ENCODE measurements at regions not wholly inside any gene's neighbourhood (a gene's known extent, or its start where the extent isn't known, plus 50 kb on each side); places are given as distances from the start of the nearest gene placed in this dataset.
"Not testable (repeated sequence)": the region's sequence is repeated elsewhere in the genome, so short reads cannot be mapped to it uniquely, and the experiment has no call there.

GRCh38 chr5:123992641-123993040, 480.7 kb downstream of the CSNK1G3 start:
- H3K4me3 ChIP-seq (ENCODE audit: control insufficient read depth, low read depth, low read length): no peak overlapping the region
- DNase-seq (ENCODE audit: low read depth): no peak
- TF ChIP-seq CTCF (IDR thresholded peaks at IDR 0.05; ENCODE audit: control insufficient read depth, insufficient read depth, low read depth, low read length, missing control alignments): no peak

GRCh38 chr5:123987956-123988355, 476.0 kb downstream of the CSNK1G3 start:
- no peak for TF ChIP-seq CTCF (IDR thresholded peaks at IDR 0.05; ENCODE audit: control insufficient read depth, insufficient read depth, low read depth, low read length, missing control alignments)
- no peak for DNase-seq (ENCODE audit: low read depth)

GRCh38 chr5:123976379-123977033, 464.5 kb downstream of the CSNK1G3 start:
- no peak for DNase-seq (ENCODE audit: low read depth)
- no peak overlapping the region for H3K4me3 ChIP-seq (ENCODE audit: control insufficient read depth, low read depth, low read length)
- no peak for TF ChIP-seq CTCF (IDR thresholded peaks at IDR 0.05; ENCODE audit: control insufficient read depth, insufficient read depth, low read depth, low read length, missing control alignments)

More at GRCh38 chr5:123987956-123988355, 476.0 kb downstream of the CSNK1G3 start:
- no peak overlapping the region for H3K4me3 ChIP-seq (ENCODE audit: control insufficient read depth, low read depth, low read length)

GRCh38 chr5:123975521-123975920, 463.5 kb downstream of the CSNK1G3 start:
- not testable (repeated sequence) for H3K4me3 ChIP-seq (ENCODE audit: control insufficient read depth, low read depth, low read length); DNase-seq (ENCODE audit: low read depth)

GRCh38 chr5:123966781-123967180, 454.8 kb downstream of the CSNK1G3 start:
- no peak overlapping the region for H3K4me3 ChIP-seq (ENCODE audit: control insufficient read depth, low read depth, low read length)
- no peak for TF ChIP-seq CTCF (IDR thresholded peaks at IDR 0.05; ENCODE audit: control insufficient read depth, insufficient read depth, low read depth, low read length, missing control alignments)
- no peak for DNase-seq (ENCODE audit: low read depth)

GRCh38 chr5:123965626-123966025, 453.6 kb downstream of the CSNK1G3 start:
- H3K4me3 ChIP-seq (ENCODE audit: control insufficient read depth, low read depth, low read length): no peak overlapping the region
- no peak for TF ChIP-seq CTCF (IDR thresholded peaks at IDR 0.05; ENCODE audit: control insufficient read depth, insufficient read depth, low read depth, low read length, missing control alignments)
- DNase-seq (ENCODE audit: low read depth): no peak

- H3K4me3 ChIP-seq (ENCODE audit: control insufficient read depth, low read depth, low read length): no peak overlapping the region
- DNase-seq (ENCODE audit: low read depth): no peak
- no peak for TF ChIP-seq CTCF (IDR thresholded peaks at IDR 0.05; ENCODE audit: control insufficient read depth, insufficient read depth, low read depth, low read length, missing control alignments)
Measured at GRCh38 chr5:123964884-123965283, 452.9 kb downstream of the CSNK1G3 start.
